Tibial nerve (tissue), 4 donors: ENCODE measurements at regions not wholly inside any gene's neighbourhood (a gene's known extent, or its start where the extent isn't known, plus 50 kb on each side); places are given as distances from the start of the nearest gene placed in this dataset.

ENCODE experiments used
- DNase-seq, 2 donors: peaks; one replicate each; pipeline ENCODE4 v3.0.0-alpha.2; 2019; ENCODE audit warnings: low spot score in 2 of 2
- H3K27ac ChIP-seq, 4 donors: fragments of 200-600 bp; sonication (generic) in 3 of 4; one replicate each; pipeline ENCODE4 v1.5.1; 2017 to 2019; ENCODE audit warnings: mild to moderate bottlenecking in 1 of 4
- H3K27me3 ChIP-seq, 2 donors: fragments of 200-600 bp; sonication (generic) in 1 of 2; one replicate each; pipeline versions ENCODE4 v1.5.1 to v1.6.0; 2017 to 2019
- H3K36me3 ChIP-seq, 3 donors: fragments of 200-600 bp; sonication (generic); one replicate each; pipeline ENCODE4 v1.5.1; 2018 to 2019
- H3K4me1 ChIP-seq, 4 donors: fragments of 200-600 bp; sonication (generic) in 3 of 4; one replicate each; pipeline ENCODE4 v1.5.1; 2017 to 2019
- H3K4me3 ChIP-seq, 4 donors: fragments of 200-600 bp; sonication (generic) in 3 of 4; one replicate each; pipeline ENCODE4 v1.5.1; 2017 to 2019; ENCODE audit warnings: mild to moderate bottlenecking in 1 of 4, moderate library complexity in 1 of 4
- H3K9me3 ChIP-seq, 4 donors: fragments of 200-600 bp; sonication (generic) in 3 of 4; one replicate each; pipeline ENCODE4 v1.5.1; 2017 to 2019
- EP300 ChIP-seq, 2 donors: sonication (generic); formaldehyde crosslinking; IDR thresholded peaks; one replicate each; pipeline ENCODE4 v1.6.1; 2017; ENCODE audit warnings: antibody characterized with exemption in 2 of 2, mild to moderate bottlenecking in 1 of 2
- POLR2A ChIP-seq, 2 donors: fragments of 450-650 bp; IDR thresholded peaks; one replicate each; pipeline ENCODE4 v1.6.1; 2017; ENCODE audit warnings: antibody characterized with exemption in 2 of 2, mild to moderate bottlenecking in 2 of 2, moderate library complexity in 2 of 2
- WGBS, 2 donors: methylation state at CpG; one replicate each; pipeline ENCODE4 v1.1.5; 2018; 5-methylcytosine and 5-hydroxymethylcytosine counted together
- TF ChIP-seq, protein P1 (sequence below), 5 experiments: fragments of 200-600 bp in 3 of 5; fragments of 450-650 bp in 2 of 5; sonication (generic) in 3 of 5; IDR thresholded peaks; one replicate each; pipeline ENCODE4 v1.5.1; 2016 to 2019; ENCODE audit warnings: antibody characterized with exemption in 5 of 5, mild to moderate bottlenecking in 3 of 5, moderate library complexity in 2 of 5

- no peaks in the 10 kb centered on the region for H3K36me3 ChIP-seq
- peaks cover 0 to 5% (median 0%) of the 10 kb centered on the region in 4 donors for H3K9me3 ChIP-seq
- no peak for DNase-seq
- no peaks in the 10 kb centered on the region for H3K27me3 ChIP-seq
- no peaks in the 10 kb centered on the region for H3K4me1 ChIP-seq
- no peak overlapping the region for H3K27ac ChIP-seq
- H3K4me3 ChIP-seq = no peak overlapping the region
- no peak for TF ChIP-seq EP300 (IDR thresholded peaks at IDR 0.05)
- WGBS, 2 donors = 88 to 90% methylated on average over 9 of the region's 9 CpGs
Measured at GRCh38 chr4:151882072-151882803, 121.4 kb upstream of the GATB start.

DNA sequence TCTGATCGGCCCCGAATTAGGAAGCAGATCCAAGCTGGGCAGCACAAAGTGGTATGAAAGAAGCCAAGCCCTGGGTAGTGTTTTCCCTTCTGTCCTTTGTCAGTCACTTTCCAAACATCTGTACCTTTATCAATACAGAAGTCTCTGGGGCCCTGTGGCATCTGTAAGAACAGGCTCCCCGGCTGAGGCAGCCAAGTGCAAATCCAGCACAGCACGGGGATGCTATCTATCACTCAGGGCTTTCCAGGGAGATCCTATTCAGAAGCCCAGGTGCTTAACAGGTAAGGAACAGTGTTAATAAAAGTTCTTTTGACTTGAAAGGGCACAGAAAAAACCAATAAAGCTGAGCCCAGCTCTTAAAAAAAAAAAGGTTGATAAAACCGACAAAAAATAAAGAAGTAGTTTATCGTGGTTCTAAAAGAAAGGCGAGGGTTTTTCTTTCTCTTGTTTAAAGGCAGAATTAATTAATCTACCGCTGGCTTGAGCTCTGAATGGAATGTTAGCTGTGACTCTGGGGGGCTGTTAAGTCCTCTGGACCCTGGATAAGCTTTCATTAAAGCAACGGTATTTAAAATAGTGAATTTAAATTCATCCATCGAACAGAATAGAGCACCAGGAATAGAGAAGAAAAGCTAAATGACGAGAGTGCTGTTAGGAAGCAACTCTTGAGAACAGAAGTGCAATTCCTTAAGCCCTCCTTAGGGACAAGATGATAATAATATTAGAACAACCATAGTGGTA, 119.1 kb upstream of the GATB start:
- peaks cover 0 to 1% (median 0%) of the 10 kb centered on the region in 4 donors for H3K9me3 ChIP-seq
- no peaks in the 10 kb centered on the region for H3K4me1 ChIP-seq
- H3K36me3 ChIP-seq = no peaks in the 10 kb centered on the region
- DNase-seq = no peak
- no peak overlapping the region for H3K4me3 ChIP-seq
- TF ChIP-seq EP300 (IDR thresholded peaks at IDR 0.05) = no peak
- TF ChIP-seq, protein P1, sequence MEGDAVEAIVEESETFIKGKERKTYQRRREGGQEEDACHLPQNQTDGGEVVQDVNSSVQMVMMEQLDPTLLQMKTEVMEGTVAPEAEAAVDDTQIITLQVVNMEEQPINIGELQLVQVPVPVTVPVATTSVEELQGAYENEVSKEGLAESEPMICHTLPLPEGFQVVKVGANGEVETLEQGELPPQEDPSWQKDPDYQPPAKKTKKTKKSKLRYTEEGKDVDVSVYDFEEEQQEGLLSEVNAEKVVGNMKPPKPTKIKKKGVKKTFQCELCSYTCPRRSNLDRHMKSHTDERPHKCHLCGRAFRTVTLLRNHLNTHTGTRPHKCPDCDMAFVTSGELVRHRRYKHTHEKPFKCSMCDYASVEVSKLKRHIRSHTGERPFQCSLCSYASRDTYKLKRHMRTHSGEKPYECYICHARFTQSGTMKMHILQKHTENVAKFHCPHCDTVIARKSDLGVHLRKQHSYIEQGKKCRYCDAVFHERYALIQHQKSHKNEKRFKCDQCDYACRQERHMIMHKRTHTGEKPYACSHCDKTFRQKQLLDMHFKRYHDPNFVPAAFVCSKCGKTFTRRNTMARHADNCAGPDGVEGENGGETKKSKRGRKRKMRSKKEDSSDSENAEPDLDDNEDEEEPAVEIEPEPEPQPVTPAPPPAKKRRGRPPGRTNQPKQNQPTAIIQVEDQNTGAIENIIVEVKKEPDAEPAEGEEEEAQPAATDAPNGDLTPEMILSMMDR (IDR thresholded peaks at IDR 0.05) = no peak
- TF ChIP-seq POLR2A (IDR thresholded peaks at IDR 0.05) = no peak
- WGBS, 2 donors = 58 to 68% methylated on average over 11 of the region's 11 CpGs
- H3K27me3 ChIP-seq = no peaks in the 10 kb centered on the region
- no peak overlapping the region for H3K27ac ChIP-seq

GRCh38 chr4:151876381-151876988, 115.7 kb upstream of the GATB start:
- Histone ChIP-seq H3K9me3 (no peaks in the 10 kb centered on the region), H3K36me3 (no peaks in the 10 kb centered on the region), H3K4me3 (no peak overlapping the region), H3K4me1 (no peaks in the 10 kb centered on the region), H3K27ac (no peak overlapping the region), H3K27me3 (no peaks in the 10 kb centered on the region)
- TF ChIP-seq EP300 (IDR thresholded peaks at IDR 0.05) (no peak), POLR2A (IDR thresholded peaks at IDR 0.05) (no peak)
- TF ChIP-seq, protein P1 (IDR thresholded peaks at IDR 0.05) = no peak
- 81 to 89% methylated on average over 3 of the region's 3 CpGs for WGBS, 2 donors
- DNase-seq = no peak

DNA sequence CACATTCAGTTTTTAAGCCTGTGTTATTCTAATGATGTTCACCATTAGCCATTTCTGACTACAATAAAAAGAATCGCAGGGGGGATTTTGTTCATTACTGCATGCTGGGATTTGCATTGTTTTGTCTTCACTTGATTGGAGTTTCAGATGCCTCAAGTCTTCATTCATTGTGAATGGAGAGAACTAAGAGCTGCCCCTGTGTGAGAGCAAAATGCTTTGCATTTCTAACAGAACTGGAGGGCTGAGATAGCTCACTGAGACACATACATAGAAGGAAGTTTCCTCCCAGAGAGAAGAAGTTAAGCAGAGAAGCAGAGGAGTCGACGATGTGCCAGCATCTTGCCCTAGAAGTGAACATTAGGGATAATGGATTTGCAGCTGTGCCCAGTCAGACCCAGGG, 113.5 kb upstream of the GATB start:
- no peak for DNase-seq
- WGBS, 2 donors = 48 to 56% methylated on average over 3 of the region's 3 CpGs
- no peak overlapping the region for H3K27ac ChIP-seq

GRCh38 chr4:151866592-151866918, 105.7 kb upstream of the GATB start:
- peaks cover 0 to 9% (median 0%) of the 10 kb centered on the region in 4 donors for H3K4me1 ChIP-seq
- H3K27me3 ChIP-seq = no peaks in the 10 kb centered on the region
- no peak for TF ChIP-seq POLR2A (IDR thresholded peaks at IDR 0.05)
- TF ChIP-seq, protein P1 (IDR thresholded peaks at IDR 0.05) = no peak
- no peak for TF ChIP-seq EP300 (IDR thresholded peaks at IDR 0.05)
- no peak overlapping the region for H3K4me3 ChIP-seq
- DNase-seq = no peak
- peaks cover 0 to 8% (median 0%) of the 10 kb centered on the region in 4 donors for H3K9me3 ChIP-seq
- no peak overlapping the region for H3K27ac ChIP-seq
- WGBS, 2 donors = 88 to 92% methylated on average over 4 of the region's 4 CpGs
- H3K36me3 ChIP-seq = no peaks in the 10 kb centered on the region

More for the DNA sequence above, 113.5 kb upstream of the GATB start:
- Histone ChIP-seq H3K4me3 (no peak overlapping the region), H3K36me3 (no peaks in the 10 kb centered on the region), H3K27me3 (no peaks in the 10 kb centered on the region), H3K9me3 (no peaks in the 10 kb centered on the region), H3K4me1 (no peaks in the 10 kb centered on the region)
- TF ChIP-seq EP300 (IDR thresholded peaks at IDR 0.05) = no peak
- no peak for TF ChIP-seq POLR2A (IDR thresholded peaks at IDR 0.05)
- TF ChIP-seq, protein P1 (IDR thresholded peaks at IDR 0.05) = no peak
